ENCODE measurements at regions not wholly inside any gene's neighbourhood (a gene's known extent, or its start where the extent isn't known, plus 50 kb on each side); places are given as distances from the start of the nearest gene placed in this dataset.

DNA sequence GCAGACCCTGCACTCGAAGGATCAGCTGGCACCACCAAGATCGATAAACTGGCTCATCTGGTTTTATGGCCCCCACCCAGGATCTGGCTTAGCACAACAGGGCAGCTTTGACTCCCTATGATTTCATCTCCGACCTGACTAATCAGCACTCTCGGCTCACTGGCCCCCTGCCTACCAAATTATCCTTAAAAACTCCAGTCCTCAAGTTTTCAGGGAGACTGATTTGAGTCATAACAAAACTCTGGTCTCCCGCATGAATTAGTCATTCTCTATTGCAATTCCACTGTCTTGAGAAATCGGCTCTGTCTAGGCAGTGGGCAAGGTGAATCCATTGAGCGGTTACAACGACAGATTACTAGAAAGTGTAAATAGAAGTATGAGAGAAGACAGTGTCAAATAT is 521.9 kb upstream of the RGMA start:
- TF ChIP-seq, protein P1, sequence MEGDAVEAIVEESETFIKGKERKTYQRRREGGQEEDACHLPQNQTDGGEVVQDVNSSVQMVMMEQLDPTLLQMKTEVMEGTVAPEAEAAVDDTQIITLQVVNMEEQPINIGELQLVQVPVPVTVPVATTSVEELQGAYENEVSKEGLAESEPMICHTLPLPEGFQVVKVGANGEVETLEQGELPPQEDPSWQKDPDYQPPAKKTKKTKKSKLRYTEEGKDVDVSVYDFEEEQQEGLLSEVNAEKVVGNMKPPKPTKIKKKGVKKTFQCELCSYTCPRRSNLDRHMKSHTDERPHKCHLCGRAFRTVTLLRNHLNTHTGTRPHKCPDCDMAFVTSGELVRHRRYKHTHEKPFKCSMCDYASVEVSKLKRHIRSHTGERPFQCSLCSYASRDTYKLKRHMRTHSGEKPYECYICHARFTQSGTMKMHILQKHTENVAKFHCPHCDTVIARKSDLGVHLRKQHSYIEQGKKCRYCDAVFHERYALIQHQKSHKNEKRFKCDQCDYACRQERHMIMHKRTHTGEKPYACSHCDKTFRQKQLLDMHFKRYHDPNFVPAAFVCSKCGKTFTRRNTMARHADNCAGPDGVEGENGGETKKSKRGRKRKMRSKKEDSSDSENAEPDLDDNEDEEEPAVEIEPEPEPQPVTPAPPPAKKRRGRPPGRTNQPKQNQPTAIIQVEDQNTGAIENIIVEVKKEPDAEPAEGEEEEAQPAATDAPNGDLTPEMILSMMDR (IDR thresholded peaks at IDR 0.05) = no peak
- TF ChIP-seq POLR2A (IDR thresholded peaks at IDR 0.05) = no peak
